Adrenal gland (tissue), 5 donors: ENCODE measurements at regions not wholly inside any gene's neighbourhood (a gene's known extent, or its start where the extent isn't known, plus 50 kb on each side); places are given as distances from the start of the nearest gene placed in this dataset.

ENCODE experiments used
- CTCF ChIP-seq, 6 experiments: fragments of 450-650 bp in 4 of 6; fragments of 200-600 bp in 2 of 6; sonication (generic) in 1 of 6; IDR thresholded peaks; 1 replicate in 5 of 6; 2 replicates in 1 of 6; pipeline versions ENCODE4 v1.5.1 to v1.8.0; 2016 to 2021; ENCODE audit warnings: antibody characterized with exemption in 6 of 6, mild to moderate bottlenecking in 2 of 6, moderate library complexity in 1 of 6
- POLR2A ChIP-seq, 2 donors: fragments of 450-650 bp; IDR thresholded peaks; one replicate each; pipeline ENCODE4 v1.6.1; 2017; ENCODE audit warnings: antibody characterized with exemption in 2 of 2, mild to moderate bottlenecking in 2 of 2, moderate library complexity in 1 of 2
- donor health status: DM: no; HTN: no; CAD: no.

GRCh38 chr5:89817841-89818240 lies 591.7 kb downstream of the CETN3 start:
- no peak for TF ChIP-seq CTCF (IDR thresholded peaks at IDR 0.05)
- no peak for TF ChIP-seq POLR2A (IDR thresholded peaks at IDR 0.05)
